ENCODE measurements at regions not wholly inside any gene's neighbourhood (a gene's known extent, or its start where the extent isn't known, plus 50 kb on each side); places are given as distances from the start of the nearest gene placed in this dataset.

DNA sequence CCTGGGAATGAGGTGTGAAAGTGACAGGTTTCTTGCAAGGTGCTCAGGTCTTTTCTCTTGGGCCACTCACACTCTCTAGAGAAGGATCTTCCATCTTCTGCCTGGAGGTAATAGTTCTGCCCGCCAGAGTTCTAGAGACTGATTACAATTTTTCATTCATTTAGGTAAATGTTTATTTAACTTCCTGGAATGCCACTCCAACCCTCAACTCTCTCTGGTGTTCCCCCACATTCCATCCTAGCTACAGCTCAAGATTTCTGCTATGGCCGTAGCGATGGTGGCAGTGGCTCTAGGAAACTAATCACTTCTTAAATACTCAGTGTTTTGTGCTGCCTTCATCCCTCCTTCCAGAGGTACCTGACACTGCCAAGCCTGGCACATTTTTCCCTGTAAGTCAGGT is 174.6 kb downstream of the WDR11 start:
- TF ChIP-seq, protein P1, sequence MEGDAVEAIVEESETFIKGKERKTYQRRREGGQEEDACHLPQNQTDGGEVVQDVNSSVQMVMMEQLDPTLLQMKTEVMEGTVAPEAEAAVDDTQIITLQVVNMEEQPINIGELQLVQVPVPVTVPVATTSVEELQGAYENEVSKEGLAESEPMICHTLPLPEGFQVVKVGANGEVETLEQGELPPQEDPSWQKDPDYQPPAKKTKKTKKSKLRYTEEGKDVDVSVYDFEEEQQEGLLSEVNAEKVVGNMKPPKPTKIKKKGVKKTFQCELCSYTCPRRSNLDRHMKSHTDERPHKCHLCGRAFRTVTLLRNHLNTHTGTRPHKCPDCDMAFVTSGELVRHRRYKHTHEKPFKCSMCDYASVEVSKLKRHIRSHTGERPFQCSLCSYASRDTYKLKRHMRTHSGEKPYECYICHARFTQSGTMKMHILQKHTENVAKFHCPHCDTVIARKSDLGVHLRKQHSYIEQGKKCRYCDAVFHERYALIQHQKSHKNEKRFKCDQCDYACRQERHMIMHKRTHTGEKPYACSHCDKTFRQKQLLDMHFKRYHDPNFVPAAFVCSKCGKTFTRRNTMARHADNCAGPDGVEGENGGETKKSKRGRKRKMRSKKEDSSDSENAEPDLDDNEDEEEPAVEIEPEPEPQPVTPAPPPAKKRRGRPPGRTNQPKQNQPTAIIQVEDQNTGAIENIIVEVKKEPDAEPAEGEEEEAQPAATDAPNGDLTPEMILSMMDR (conservative IDR thresholded peaks at IDR 0.05; ENCODE audit: low read depth in 2 of 2): no peak
- TF ChIP-seq NANOG (IDR thresholded peaks at IDR 0.05; ENCODE audit: borderline replicate concordance): no peak

All from GM23338 (cell line).